ENCODE measurements at regions not wholly inside any gene's neighbourhood (a gene's known extent, or its start where the extent isn't known, plus 50 kb on each side); places are given as distances from the start of the nearest gene placed in this dataset.

GRCh38 chr18:38415811-38416210, 850.2 kb upstream of the CELF4 start (continued):
- TF ChIP-seq SAP30 (IDR thresholded peaks at IDR 0.05; ENCODE audit: insufficient read depth, insufficient replicate concordance, low read length) (no peak), TAF1 (IDR thresholded peaks at IDR 0.05; ENCODE audit: low read depth, low read length) (no peak), TCF12 (IDR thresholded peaks at IDR 0.05; ENCODE audit: low read depth, low read length) (no peak), POU5F1 (IDR thresholded peaks at IDR 0.05; ENCODE audit: low read depth, low read length) (no peak), ATF3 (IDR thresholded peaks at IDR 0.05; ENCODE audit: insufficient read depth, low read depth, low read length) (no peak), SRF (IDR thresholded peaks at IDR 0.05; ENCODE audit: low read depth, low read length) (no peak), GTF2F1 (IDR thresholded peaks at IDR 0.05; ENCODE audit: borderline replicate concordance, low read depth, low read length) (no peak)
- TF ChIP-seq, protein P1, sequence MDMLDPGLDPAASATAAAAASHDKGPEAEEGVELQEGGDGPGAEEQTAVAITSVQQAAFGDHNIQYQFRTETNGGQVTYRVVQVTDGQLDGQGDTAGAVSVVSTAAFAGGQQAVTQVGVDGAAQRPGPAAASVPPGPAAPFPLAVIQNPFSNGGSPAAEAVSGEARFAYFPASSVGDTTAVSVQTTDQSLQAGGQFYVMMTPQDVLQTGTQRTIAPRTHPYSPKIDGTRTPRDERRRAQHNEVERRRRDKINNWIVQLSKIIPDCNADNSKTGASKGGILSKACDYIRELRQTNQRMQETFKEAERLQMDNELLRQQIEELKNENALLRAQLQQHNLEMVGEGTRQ (IDR thresholded peaks at IDR 0.05; ENCODE audit: low read length) = no peak

Data from H1 (cell line).